Body of pancreas (tissue), 4 donors: ENCODE measurements at regions not wholly inside any gene's neighbourhood (a gene's known extent, or its start where the extent isn't known, plus 50 kb on each side); places are given as distances from the start of the nearest gene placed in this dataset.

Experiments used
- CTCF ChIP-seq, 7 experiments: fragments of 450-650 bp in 4 of 7; fragments of 200-600 bp in 3 of 7; sonication (generic) in 3 of 7; IDR thresholded peaks; one replicate each; pipeline ENCODE4 v1.5.1; 2016 to 2019; ENCODE audit warnings: antibody characterized with exemption in 7 of 7
- POLR2A ChIP-seq, 3 donors: fragments of 450-650 bp; IDR thresholded peaks; one replicate each; pipeline ENCODE4 v1.6.1; 2016; ENCODE audit warnings: antibody characterized with exemption in 3 of 3, mild to moderate bottlenecking in 2 of 3

- TF ChIP-seq CTCF (IDR thresholded peaks at IDR 0.05) (no peak), POLR2A (IDR thresholded peaks at IDR 0.05) (no peak)
These were observed 70.2 kb upstream of the TMEM170B start for GRCh38 chr6:11467364-11467763.
